ENCODE measurements at regions not wholly inside any gene's neighbourhood (a gene's known extent, or its start where the extent isn't known, plus 50 kb on each side); places are given as distances from the start of the nearest gene placed in this dataset.

GRCh38 chr13:40458720-40458990 is 207.8 kb downstream of the FOXO1 start:
- TF ChIP-seq CTCF (IDR thresholded peaks at IDR 0.05; ENCODE audit: insufficient read depth, low read length, poor library complexity, severe bottlenecking) (no peak), EZH2phosphoT487 (conservative IDR thresholded peaks at IDR 0.05; ENCODE audit: low read length) (no peak)

Measured in SU-DHL-6 (cell line).